ENCODE measurements at regions not wholly inside any gene's neighbourhood (a gene's known extent, or its start where the extent isn't known, plus 50 kb on each side); places are given as distances from the start of the nearest gene placed in this dataset.

GRCh38 chr1:5752746-5753548, 239.3 kb downstream of the NPHP4 start:
- peak; percentile 26 for DNase-seq (ENCODE audit: low spot score)
- intact Hi-C loops (cut with DNase I) = no loop called here
- ATAC-seq = no peak

- intact Hi-C loops (cut with DNase I) = no loop called here
- ATAC-seq (peak; percentile 19), DNase-seq (ENCODE audit: low spot score) (peak; percentile 36)
These were observed 240.1 kb downstream of the NPHP4 start for GRCh38 chr1:5751833-5752745.

- intact Hi-C loops (cut with DNase I) = no loop called here
- DNase-seq (ENCODE audit: low spot score) (peak; percentile 46), ATAC-seq (no peak)
These were observed 241.1 kb downstream of the NPHP4 start for GRCh38 chr1:5751163-5751540.

- intact Hi-C loops (cut with DNase I) = no loop called here
- peak; percentile 49 for DNase-seq (ENCODE audit: low spot score)
- no peak for ATAC-seq
These were observed 241.8 kb downstream of the NPHP4 start for GRCh38 chr1:5750186-5751162.

GRCh38 chr1:5748286-5749225, 243.7 kb downstream of the NPHP4 start:
- ATAC-seq = no peak
- intact Hi-C loops (cut with DNase I) = loop anchor here (5.0 to 10.0 kb wide), 2 partner anchors 121 to 244 kb away; no protein-coding TSS in a partner anchor
- peak; percentile 45 for DNase-seq (ENCODE audit: low spot score)

GRCh38 chr1:5747426-5748285, 244.6 kb downstream of the NPHP4 start:
- intact Hi-C loops (cut with DNase I) = loop anchor here (5.0 to 10.0 kb wide), 2 partner anchors 120 to 243 kb away; no protein-coding TSS in a partner anchor
- no peak for ATAC-seq
- DNase-seq (ENCODE audit: low spot score) = peak; percentile 41

- intact Hi-C loops (cut with DNase I) = loop anchor here (5.0 to 10.0 kb wide), 2 partner anchors 120 to 242 kb away; no protein-coding TSS in a partner anchor
- no peak for ATAC-seq
- peak; percentile 53 for DNase-seq (ENCODE audit: low spot score)
These were observed 245.4 kb downstream of the NPHP4 start for GRCh38 chr1:5746611-5747425.

- intact Hi-C loops (cut with DNase I) = loop anchor here (5.0 to 10.0 kb wide), 2 partner anchors 119 to 241 kb away; no protein-coding TSS in a partner anchor
- ATAC-seq (peak; percentile 84), DNase-seq (ENCODE audit: low spot score) (peak; percentile 83)
These were observed 246.2 kb downstream of the NPHP4 start for GRCh38 chr1:5745800-5746610.

GRCh38 chr1:5744911-5745799, 247.1 kb downstream of the NPHP4 start:
- peak; percentile 58 for DNase-seq (ENCODE audit: low spot score)

GRCh38 chr1:5744341-5744740, 247.9 kb downstream of the NPHP4 start:
- intact Hi-C loops (cut with DNase I) = loop anchor here (10.0 kb wide), 1 partner anchor 240 kb away; no protein-coding TSS in a partner anchor
- no peak for ATAC-seq
- peak; percentile 44 for DNase-seq (ENCODE audit: low spot score)

More at GRCh38 chr1:5744911-5745799, 247.1 kb downstream of the NPHP4 start:
- peak; percentile 41 for ATAC-seq
- intact Hi-C loops (cut with DNase I) = loop anchor here (5.0 to 10.0 kb wide), 2 partner anchors 118 to 240 kb away; no protein-coding TSS in a partner anchor

GRCh38 chr1:5743435-5744095, 248.7 kb downstream of the NPHP4 start:
- intact Hi-C loops (cut with DNase I) = loop anchor here (10.0 kb wide), 1 partner anchor 239 kb away; no protein-coding TSS in a partner anchor
- ATAC-seq (no peak), DNase-seq (ENCODE audit: low spot score) (peak; percentile 51)

- peak; percentile 47 for DNase-seq (ENCODE audit: low spot score)
- intact Hi-C loops (cut with DNase I) = loop anchor here (10.0 kb wide), 1 partner anchor 238 kb away; no protein-coding TSS in a partner anchor
- no peak for ATAC-seq
These were observed 249.4 kb downstream of the NPHP4 start for GRCh38 chr1:5742801-5743200.

GRCh38 chr1:5742032-5742431, 250.2 kb downstream of the NPHP4 start:
- intact Hi-C loops (cut with DNase I) = loop anchor here (10.0 kb wide), 1 partner anchor 237 kb away; no protein-coding TSS in a partner anchor
- ATAC-seq (no peak), DNase-seq (ENCODE audit: low spot score) (peak; percentile 47)

Data from sciatic nerve (tissue), 2 donors.